Right kidney (tissue), 1 donor: ENCODE measurements at regions not wholly inside any gene's neighbourhood (a gene's known extent, or its start where the extent isn't known, plus 50 kb on each side); places are given as distances from the start of the nearest gene placed in this dataset.
"Not testable (repeated sequence)": the region's sequence is repeated elsewhere in the genome, so short reads cannot be mapped to it uniquely, and the experiment has no call there.

Experiments used
- DNase-seq: peaks from one replicate; pipeline ENCODE4 v3.0.0-alpha.2; 2016

DNA sequence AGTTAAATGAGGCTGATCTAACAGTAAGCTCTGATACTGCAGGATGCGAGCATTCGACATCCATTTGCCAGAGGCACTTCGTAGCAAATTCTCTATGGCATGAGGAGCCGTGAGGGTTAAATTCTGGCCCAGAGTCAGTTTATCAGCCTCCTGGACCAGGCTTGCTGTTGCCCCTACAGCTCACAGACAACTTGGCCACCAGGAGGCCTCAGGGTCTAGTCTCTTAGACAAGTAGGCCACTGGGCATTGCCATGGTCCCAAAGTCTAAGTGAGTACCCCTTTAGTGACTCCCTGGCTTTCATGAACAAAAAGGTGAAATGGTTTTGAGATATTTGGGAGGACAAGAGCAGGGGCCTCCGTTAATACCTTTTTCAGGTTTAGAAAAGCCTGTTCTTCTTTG, 178.0 kb upstream of the MBL2 start:
- DNase-seq: no peak

DNA sequence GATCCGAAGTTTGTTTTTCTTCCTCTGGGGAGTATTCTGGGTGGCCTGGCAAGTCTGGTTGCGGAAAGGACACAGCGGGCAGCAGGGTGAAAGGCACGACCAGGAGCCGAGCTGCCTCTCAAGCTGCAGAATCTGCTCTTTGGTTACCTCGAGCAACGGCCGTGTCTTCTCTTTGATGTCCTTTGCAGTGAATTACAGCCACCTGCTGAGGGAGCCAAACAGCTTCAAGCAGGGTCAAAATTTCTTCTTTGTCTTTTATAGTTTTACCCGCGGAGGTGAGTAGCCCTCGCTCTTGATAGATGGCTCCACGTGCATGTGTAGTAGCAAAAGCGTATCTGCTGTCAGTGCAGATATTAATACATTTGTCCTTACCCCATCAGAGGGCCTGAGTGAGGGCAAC, 177.3 kb upstream of the MBL2 start:
- DNase-seq: peak; percentile 30

DNA sequence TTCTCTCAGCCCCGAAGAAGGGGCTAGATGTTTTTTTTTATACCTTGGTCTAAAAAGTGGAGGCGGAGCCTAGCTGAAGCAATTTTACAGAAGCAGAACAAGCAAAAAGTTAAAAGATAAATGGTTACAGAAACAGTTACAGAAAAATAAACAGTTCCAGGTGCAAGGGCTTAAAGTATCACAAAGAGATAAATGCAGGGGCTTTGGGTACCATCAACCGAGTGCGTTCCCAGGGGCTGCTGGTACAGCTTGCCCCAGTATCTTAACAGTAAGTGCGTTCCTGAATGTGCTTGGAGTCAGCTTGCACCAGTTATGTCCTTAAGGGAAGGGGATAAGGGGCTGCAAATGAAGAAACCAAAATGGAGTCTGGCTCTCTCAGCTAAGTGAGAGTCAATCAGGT, 173.9 kb upstream of the MBL2 start:
- no peak for DNase-seq

DNA sequence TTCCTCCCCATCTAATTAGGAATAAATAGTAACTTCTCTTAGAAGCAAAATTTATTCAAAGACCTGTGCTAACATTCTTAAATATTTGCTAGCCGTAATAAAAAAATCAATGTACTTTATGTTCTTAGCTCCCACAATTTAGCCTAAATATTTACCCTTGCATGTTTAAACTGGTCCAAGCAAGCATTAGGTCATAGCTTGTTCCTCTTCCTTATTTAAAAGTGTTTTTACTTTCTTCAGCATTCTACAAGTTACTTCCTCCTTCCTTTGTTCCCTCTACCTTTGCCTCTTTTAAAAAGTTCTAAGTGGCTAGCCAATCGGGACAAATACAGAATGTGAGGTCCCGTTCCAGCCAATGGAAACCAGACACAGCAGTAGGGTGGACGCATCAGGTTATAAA, 172.9 kb upstream of the MBL2 start:
- DNase-seq: not testable (repeated sequence)

DNA sequence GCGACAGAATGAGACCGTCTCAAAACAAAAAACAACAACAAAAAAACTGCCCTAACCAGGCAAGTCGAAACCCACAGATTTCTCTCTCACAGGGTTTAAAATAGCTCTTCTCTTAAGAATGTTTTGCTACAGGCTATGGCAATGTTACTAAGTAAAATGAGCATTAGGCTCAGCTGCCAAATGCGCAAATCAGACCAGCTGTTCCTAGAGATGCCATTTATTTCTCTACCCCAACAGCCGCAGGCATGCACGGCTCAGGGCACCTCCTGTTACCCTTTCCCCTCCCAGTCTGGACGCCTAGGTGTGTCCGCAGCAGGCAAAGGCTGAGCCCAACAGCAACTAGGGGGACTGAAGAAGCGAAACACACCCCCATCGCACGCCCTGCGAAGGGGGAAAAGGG, 168.3 kb upstream of the MBL2 start:
- no peak for DNase-seq

DNA sequence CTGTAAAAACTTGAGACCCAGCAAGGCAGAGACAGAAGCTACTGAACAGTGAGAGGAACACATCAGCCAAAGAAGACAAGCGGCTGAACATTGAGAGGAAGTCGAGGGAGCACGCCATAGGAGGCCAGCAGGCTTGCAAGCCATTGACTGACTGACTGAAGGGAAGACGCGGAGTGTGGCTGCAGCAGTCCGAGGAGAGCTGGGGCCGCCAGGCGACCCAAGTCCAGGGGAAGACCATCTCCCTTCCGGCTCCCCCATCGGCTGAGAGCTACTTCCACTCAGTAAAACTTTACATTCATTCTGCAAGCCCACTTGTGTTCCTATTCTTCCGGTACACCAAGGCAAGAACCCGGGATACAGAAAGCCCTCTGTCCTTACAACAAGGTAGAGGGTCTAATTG, 167.3 kb upstream of the MBL2 start:
- no peak for DNase-seq

DNA sequence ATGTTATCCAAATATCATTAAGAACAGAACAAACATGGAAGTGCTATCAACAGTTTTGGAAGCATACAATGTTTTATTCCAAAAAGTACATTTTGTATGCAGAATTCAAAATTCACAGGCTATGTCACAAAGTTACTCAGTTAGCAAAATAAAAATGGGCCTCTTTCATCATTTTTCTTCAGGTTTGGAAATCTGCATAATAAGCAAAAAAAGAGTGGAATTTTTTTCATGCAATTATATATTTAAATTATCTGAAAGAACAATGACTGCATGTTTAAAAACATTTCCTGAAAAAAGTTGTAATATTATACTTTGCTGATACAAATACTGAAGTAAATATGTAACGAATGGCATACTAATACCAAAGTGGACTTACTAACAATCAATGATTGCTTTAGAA, 161.2 kb upstream of the MBL2 start:
- DNase-seq: no peak

DNA sequence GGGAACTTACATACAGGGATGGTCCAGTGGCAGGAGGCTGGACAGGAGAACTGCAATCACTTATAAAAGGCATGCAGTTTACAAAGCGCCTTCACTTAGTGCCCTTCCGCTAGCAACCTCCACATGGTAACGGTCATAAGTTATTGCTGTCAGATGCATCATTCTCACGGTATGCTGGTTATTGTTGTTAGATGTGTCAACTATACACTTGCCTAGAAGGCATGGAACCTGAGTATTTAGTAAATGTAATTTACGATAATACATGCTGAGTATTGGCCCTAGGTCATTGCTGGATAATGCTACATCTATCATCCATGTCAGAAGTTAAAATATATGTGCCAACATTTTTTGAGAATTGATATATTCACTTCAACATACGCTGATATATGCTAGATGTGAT, 155.1 kb upstream of the MBL2 start:
- DNase-seq: no peak

DNA sequence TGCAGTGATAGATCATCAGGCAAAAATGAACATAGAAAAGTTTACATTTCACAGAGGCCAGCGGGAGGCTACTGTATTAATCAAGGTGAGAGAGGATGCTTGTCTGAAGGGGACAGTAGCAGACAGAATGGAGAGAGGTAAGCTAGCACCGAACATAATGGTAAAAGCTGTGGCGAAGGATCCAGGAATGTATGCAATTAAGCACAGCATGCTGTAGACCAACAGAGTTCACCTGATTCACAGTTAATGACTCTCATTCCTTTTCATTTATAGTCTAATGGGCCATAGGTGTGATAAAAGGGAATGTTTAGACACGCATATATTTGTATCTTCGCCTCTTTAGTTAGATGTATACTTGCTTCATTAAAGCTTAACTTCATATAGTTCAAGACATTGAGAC, 150.9 kb upstream of the MBL2 start:
- DNase-seq: no peak

DNA sequence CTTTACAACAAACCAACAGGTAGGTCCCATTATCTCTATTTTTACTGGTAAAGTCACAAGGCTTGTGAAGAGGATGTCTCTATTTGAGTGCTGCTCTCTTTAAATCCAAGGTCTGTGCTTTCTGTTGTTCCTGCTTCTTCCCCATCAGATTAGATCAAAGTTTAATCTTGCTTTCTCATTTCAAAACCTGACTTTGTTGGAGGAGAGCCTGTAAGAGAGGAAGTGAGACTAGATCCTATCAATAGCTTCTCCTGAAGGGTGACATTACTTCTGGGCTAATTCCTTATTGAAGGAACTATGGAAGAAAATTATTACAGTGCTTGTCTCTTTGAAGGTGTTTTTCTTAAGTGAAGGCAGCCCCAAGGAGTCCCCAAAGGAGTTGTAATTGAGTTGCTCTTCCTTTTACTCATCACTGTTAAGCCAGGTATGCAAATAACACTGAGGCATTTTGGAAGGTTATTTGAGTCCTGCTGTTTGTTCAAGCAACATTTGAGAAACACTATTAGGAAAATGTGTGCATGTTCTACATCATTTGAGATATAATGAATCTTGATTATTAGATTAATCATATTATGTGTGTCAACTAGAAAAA, 146.2 kb upstream of the MBL2 start:
- no peak for DNase-seq

DNA sequence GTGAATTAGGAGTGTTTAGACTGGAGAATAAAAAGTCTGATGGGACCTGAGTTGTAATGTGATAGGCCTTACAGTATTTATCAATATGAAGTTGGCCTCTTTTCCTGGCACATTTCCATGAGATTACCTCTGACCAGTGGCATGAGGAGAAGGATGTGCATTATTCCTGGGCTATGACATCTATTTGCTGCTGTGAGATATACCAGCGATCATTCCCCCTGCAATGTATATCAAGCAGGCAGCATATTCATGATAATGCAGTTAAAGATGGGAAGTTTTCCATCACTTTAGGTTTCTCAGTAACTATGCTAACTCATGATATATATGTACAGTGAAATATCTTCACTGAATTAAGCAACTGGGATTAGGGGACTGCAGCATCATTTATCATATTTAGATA, 142.8 kb upstream of the MBL2 start:
- no peak for DNase-seq

DNA sequence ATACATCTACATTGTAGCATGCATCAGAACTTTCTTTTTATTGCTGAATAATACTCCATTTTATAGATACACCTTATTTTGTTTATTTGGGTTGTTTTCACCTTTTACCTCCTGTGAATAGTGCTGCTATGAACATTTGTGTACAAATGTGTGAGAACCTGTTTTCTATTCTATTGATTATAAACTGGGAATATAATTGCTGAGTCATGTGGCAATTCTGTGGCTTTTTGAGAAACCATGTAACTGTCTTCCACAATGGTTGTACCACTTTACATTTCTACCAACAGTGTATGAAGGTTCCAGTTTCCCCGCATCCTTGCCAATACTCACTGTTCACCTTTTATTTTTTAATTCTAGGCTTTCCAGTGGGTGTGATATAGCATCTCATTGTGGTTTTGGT, 138.6 kb upstream of the MBL2 start:
- no peak for DNase-seq

DNA sequence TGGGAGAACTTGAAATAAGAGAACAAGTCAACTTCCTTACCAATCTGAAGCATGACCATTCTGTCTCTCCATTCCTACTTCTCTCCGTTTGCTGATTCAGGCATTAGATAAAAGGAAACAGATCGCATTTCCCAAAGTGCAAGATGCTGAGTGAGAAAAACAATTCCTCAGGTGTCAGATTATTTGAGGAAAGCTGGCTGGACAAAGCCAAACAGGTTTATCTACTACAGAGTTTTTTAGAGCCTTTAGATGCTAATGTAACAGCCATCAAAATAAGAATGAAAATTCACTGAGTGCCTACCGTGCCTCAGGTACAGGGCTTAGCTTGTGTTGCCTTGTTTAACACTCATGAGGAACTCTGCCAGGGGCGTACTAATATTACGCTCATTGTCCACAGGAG, 135.9 kb upstream of the MBL2 start:
- DNase-seq: no peak

DNA sequence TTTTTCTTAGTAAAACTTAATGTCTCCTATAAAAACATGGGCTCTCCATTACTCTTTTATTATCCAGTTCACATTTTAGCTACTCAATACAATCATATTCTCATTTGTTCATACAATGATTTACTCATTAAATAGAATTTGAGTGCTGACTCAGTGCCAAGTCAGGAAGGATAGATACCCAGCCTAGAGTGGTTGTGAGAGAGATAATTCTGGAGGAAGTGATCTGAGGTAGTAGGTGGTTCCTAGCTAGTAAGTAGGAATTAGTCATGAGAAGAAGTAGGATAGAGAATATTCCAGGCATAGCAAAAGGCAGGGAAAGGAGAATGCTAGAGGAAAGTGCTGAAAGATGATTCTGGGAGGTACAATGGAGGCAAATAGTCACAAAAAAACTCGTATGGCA, 133.5 kb upstream of the MBL2 start:
- DNase-seq: no peak

DNA sequence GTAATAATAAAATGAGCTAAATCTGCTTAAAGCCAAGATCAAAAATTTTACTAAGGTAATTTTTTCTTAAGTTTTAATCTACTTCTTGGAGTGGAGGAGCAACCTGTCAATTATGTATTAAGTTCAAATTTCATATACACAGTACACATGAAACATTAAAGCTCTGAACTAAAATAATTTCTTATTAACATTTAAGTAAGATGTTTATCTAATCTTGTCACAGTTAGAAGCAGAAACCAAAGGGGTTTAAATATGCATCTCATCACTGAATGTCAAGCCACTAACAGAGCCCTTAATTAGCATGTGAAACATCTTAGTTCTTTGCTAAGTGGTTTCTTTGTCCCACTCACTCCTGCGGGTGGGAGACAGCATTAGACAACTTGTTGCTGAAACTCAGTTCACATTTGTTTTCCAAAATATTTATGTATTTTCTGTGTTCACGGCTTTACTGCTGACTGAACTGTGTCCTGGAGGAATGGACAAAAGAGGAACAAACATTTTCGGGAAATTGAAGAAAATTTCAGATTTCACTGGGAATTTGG, 130.9 kb upstream of the MBL2 start:
- DNase-seq: no peak

DNA sequence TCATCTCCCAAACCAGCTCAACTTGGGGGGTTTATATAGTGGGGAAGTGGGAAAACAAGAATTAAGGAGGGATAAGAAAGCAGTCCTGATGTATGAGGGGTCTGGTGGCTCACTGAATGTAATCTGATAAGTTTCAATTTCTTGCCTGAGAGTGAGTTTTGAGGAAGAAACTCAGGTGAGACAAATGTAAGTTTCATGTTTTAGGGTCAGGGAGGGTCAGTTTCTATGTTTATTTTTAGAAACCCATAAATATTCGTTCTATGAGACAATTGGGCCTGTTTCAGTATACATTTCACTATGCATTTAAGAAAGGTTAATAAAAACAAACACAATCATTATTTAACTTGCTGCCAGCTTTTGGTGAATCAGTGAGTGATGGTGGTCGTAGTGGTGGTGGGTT, 128.0 kb upstream of the MBL2 start:
- no peak for DNase-seq

DNA sequence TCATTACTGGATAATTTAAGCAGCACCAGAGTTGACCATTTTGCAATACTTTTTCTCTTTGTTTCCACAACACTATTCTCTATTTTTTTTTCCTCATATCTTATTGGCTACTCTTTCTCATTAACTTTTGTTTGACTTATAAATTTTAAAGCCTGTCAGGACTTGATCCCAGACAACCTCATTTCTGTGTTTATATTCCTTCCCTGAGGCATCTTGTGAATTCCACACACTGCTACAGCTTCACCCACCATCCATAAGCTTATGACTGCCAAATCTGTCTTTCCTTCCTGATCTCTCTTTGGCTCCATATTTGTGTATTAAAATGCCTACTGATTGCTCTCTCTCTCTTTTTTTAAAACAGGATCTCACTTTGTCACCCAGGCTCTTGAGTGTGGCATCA, 124.6 kb upstream of the MBL2 start:
- DNase-seq: no peak

DNA sequence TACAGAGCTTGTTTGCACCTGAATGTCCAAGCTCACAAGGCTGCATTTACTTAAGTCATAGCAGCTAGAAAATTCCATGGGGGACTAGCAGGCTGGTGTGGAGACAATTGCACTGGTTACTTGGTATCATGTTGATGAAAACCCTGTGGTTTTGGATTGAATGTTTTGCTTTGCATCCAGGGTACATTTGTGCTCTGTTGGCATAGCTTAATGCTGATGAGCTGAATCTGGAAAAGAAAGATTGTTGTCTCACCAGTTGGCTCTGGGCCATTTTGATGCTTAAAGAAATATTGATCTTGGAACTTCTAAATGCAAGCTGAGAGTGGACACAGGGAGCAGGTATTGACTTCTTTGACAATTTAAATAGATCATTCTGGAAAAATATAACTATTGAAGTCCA, 122.5 kb upstream of the MBL2 start:
- no peak for DNase-seq

DNA sequence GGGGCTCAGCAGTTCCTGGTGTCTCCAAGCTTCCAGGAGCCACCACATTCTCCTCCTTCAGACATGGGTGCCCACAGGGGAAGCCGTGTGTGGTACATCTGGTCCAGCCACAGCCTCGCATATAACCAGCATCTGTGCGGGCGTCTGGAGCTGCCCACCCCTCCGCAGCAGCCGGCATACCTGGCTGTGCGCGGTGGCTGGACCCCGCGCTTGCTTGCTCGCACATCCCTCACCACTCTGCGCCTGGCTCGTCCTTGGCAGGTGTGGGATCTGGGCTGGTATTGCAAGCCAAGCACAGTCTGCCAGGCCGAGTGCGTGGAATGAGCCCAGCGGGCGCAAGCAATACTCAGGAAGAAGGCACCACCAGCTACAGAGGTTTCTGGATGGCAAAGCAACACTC, 117.7 kb upstream of the MBL2 start:
- no peak for DNase-seq

DNA sequence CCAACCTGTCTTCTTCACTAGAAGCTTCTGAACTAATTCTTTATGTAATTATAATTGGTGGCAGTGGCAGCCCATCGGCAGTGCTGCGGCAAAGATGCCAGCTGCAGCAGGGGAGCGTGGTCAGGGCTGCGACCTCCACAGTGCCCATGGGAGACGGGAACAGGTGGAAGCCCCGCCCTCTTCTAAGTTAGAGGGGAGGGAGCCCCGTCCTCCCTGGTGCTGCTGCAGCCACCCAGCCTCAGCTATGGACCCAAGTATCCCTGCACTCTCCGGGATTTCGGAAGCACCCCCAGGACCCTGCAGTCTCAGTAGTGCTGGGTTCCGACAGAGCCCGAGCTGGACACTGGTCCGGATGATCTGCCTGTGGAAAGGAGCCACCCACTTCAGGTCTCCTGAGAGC, 117.0 kb upstream of the MBL2 start:
- DNase-seq: no peak

DNA sequence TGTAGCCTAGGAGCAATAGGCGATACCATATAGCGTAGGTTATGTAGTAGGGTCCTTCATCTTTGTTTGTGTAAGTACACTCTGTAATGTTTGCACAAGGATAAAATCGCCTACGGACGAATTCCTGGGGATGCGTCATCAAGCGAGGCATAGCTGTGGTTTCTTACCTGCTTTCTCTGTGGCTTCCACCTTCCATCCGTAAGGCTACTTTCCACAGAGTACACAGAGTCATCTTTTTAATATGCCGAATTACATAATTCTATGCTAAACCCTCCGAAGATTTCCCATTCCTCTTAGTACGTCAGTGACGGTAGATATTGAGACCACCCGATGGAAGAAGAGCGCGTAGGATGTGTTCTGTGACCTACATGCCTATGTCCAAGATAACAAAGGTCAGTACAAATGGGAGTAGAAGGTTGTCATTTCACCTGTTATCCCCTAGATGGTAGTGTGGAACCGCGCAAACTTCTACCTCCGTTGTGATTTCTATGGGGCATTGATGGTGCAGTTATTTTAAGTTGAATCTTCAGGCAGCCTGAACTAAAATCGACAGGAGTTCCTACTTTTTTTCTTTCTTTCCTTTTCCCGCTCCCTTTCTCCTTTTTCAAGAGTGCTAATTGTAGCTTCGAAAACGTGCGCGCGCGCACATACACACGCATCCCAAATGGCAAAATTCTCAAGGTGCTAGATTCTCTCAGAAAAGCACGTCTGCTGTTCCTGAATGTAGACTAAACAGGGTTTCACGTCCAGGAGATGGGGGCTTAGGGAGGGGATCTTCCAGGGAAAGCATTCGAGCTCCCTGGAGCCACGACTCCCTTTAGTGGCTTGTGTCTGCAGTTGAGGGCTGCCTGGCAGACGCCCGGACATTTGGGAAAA, 111.7 kb upstream of the MBL2 start:
- DNase-seq: peak; percentile 70

DNA sequence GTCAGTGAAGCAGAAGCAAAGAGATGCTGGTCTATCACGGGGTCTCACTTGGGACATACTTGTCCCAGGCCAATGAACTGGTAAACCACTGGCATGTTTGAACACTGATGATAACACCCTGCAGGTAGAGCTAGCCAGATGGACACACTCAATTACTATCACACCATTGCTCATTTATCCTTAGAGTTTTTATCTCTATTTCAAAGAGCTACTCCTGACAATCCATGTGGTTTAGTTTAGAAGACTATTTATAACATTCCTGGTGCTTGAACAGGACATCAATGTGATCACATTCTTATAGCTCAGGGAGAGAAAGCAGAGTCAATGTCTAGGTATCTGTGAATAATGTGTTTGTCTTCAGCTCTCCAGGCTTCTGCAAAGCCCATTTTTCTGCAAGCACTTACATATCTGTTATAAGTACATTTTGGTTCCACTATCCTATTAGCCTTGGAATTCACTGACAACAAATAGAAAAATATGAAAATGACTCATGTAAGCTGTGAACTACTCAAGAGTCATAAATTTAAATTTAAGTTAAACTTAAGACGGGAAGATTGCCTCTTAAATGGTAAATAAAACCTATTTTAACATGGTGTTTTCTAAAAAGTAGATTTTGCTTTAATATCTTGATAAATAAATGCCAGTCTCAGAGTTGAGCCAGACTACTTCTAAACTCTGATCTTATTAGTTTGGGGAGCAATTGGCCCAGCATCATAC, 106.7 kb upstream of the MBL2 start:
- no peak for DNase-seq

DNA sequence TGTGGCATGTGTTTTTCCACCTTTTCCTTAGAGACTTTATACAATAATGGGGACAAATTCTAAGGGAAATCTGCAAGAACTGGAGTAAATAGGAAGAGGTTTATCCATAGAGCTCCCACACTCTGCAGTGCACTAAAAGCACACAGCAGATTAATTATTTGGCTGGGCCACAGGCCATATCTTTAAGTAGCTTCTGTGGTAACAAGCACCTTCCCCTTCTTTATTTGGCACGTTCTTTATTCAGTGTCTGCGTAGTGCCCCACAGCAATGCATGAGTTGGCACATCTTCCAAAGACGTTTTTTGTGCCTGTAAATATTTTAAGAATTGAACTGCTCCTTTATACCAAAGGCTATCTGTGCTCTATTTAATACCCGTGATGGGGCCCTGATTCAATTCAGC, 104.9 kb upstream of the MBL2 start:
- DNase-seq: no peak

DNA sequence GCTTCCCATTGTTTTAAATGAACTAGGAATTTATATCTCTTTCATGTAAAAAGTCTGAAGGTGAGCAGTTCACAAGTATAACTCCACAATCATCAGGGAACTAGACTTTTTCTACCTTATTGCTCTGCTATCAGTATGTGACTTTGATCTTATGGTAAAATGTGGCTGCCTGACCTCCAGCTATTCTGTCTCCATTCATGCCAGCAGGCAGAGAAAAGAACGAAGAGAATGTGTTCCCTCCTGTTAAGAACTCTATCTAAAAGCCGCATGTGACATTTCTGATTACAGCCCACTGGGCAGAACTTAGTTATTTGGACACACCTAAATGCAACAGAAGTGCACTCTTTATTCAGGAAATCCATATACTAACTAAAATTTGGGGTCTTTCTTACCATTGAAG, 102.8 kb upstream of the MBL2 start:
- DNase-seq: no peak
